ENCODE measurements at regions not wholly inside any gene's neighbourhood (a gene's known extent, or its start where the extent isn't known, plus 50 kb on each side); places are given as distances from the start of the nearest gene placed in this dataset.

- no peak for DNase-seq
These were observed 337.6 kb upstream of the SEMA3A start for GRCh38 chr7:84532196-84532595.

GRCh38 chr7:84529480-84530205 lies 335.1 kb upstream of the SEMA3A start:
- DNase-seq: peak; percentile 25

- no peak for DNase-seq
These were observed 334.3 kb upstream of the SEMA3A start for GRCh38 chr7:84528756-84529479.

- no peak for DNase-seq
These were observed 330.4 kb upstream of the SEMA3A start for GRCh38 chr7:84524714-84525694.

GRCh38 chr7:84513061-84513460 lies 318.5 kb upstream of the SEMA3A start:
- no peak for DNase-seq

- DNase-seq: no peak
These were observed 317.5 kb upstream of the SEMA3A start for GRCh38 chr7:84512055-84512454.

GRCh38 chr7:84510505-84510904 lies 315.9 kb upstream of the SEMA3A start:
- DNase-seq: no peak

GRCh38 chr7:84509522-84509921 lies 314.9 kb upstream of the SEMA3A start:
- DNase-seq: no peak

- no peak for DNase-seq
These were observed 314.0 kb upstream of the SEMA3A start for GRCh38 chr7:84508606-84509005.

GRCh38 chr7:84507529-84507928 lies 312.9 kb upstream of the SEMA3A start:
- no peak for DNase-seq

- no peak for DNase-seq
These were observed 311.6 kb upstream of the SEMA3A start for GRCh38 chr7:84506151-84506550.

- DNase-seq: no peak
These were observed 307.6 kb upstream of the SEMA3A start for GRCh38 chr7:84502239-84502638.

- DNase-seq: no peak
These were observed 303.3 kb upstream of the SEMA3A start for GRCh38 chr7:84497873-84498272.

- DNase-seq: no peak
These were observed 300.5 kb upstream of the SEMA3A start for GRCh38 chr7:84495128-84495527.

GRCh38 chr7:84492098-84493034 lies 297.8 kb upstream of the SEMA3A start:
- DNase-seq: peak; percentile 29

- DNase-seq: no peak
These were observed 296.1 kb upstream of the SEMA3A start for GRCh38 chr7:84490661-84491060.

GRCh38 chr7:84484502-84485079 lies 290.0 kb upstream of the SEMA3A start:
- DNase-seq: no peak

GRCh38 chr7:84482476-84482875 lies 287.9 kb upstream of the SEMA3A start:
- DNase-seq: no peak

GRCh38 chr7:84479059-84479458 lies 284.5 kb upstream of the SEMA3A start:
- DNase-seq: peak; percentile 20

GRCh38 chr7:84477786-84478478 lies 283.3 kb upstream of the SEMA3A start:
- DNase-seq: no peak

- DNase-seq: no peak
These were observed 279.8 kb upstream of the SEMA3A start for GRCh38 chr7:84474436-84474835.
